GM19240 (cell line): ENCODE measurements at regions not wholly inside any gene's neighbourhood (a gene's known extent, or its start where the extent isn't known, plus 50 kb on each side); places are given as distances from the start of the nearest gene placed in this dataset.

ENCODE experiments used
- DNase-seq: peaks from one replicate; pipeline ENCODE4 v3.0.0; 2011; ENCODE audit warnings: low spot score; ENCODE audit not compliant: insufficient read length

DNA sequence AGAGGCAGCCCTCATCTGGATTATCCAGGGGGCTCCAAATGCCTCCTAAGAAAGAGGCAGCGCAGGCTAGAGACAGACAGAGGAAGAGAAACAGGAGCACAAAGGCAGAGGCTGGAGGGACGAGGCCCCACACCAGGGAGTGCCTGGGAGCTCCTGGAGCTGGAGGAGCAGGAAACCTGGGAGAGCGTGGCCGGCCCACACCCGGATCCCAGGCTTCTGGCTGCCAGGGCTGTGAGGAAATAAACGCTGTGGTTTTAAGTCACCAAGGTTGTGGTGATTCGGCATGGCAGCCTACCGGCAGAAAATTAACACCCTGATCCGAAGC, 165.5 kb downstream of the OLFM1 start:
- no peak for DNase-seq

DNA sequence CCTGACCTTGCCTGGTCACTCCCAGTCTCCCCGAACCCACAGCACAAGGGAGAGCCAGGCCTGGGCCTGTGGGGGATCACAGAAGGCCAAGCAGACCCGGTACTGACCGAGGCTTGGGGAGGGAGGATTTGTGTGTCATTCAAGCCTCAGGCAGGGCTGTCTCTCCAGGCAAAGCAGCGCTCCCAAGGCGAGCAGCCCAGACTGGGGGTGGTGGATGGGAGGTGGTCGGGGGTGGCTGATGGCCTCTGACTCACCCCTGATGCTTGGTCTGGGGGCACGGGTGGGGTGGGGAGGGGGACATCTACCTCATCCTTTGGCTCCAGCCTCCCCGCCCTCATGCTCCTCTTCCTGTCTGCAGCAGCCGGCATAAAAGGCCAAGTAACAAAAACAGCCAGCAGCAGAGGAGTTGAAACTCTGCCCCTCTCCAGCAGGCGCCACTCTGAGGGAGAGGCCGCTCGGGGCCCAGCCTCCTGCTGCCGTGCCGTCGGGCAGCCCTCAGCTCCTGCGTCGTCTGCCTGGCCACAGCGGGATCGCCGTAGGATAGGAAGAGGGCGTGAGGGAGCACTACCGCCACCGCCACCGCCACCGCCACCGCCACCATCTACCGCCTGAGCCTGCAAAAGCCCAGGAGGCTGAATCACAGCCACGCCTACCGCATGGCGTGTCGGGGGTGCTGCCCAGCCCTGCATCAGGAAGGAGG, 166.0 kb downstream of the OLFM1 start:
- DNase-seq, result no peak

DNA sequence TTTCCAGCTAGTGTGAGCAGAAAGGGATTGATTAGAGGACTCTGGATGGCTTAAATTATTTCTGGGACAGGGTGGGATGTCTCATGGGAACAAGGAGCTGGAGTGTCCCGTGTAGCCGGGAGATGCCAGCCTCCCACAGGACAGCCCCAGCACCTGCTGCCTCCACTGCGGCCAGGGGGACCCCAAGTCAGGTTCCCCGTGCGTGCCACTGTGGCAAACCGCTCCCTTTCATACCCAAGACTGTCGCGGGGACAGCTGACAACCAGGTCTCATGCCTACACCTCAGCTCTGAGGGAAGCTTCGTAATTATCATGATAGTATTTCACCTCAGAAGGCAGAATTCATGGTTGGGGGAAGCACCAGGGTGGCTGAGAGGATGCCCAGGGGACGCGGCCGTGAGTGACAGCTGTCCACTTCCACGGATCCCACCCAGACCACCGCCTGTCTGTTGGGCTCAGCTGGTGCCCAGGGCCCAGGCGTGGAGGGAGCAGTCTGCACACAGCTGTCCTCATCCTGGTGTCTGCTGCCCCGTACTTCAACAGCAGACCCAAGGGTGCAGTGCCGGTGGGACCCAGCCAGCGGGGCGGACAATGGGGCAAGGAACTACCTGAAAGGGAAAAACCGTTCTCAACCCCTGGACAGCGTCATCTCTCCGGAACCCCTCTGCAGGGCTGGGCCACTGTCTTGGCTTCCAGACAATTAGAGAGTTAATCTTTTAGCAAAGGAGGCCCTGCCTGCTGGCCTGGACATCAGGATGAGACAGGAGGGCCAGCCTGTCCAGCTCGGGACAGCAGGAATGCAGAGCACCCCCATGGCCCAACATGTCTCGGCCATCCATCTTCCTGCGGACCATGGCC, 166.9 kb downstream of the OLFM1 start:
- DNase-seq, result no peak

DNA sequence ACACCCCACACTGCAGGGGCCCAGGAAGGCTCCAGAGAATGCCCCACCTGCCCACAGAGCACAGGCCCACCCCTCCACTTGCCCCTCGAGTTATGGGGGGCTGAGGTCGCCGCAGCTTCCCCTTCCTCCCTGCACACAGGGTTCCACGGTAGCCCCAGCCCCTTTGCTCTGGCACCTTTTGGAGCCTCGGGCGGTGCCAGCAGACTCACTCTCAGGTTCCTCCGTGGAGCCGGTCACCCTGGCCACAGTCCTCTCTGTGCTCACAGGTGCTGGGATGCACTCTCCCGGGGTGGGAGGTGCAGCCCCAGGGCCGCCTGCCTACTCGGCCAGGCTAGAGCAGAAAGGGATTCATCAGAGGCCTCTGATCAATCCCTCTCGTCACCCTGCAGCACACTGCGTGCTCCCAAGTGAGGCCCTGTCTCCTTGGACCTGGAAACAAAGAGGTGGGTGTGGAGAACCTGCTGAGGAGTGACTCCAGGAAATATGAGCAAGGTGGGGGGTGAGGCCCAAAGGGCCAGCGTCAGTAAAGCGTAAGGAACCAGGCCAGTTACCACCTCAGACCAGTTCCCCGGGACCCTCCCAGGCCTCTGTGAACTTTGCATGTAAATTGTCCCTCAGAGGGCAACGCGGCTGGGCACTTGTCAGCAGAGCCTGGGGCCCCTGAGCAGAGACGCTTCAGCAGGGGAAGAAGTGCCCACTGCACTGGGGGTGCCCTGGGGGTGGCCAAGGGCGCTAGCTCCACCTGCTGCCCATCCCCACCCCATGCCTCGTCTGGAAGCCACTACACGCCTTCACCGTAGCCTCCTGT, 167.8 kb downstream of the OLFM1 start:
- no peak for DNase-seq

DNA sequence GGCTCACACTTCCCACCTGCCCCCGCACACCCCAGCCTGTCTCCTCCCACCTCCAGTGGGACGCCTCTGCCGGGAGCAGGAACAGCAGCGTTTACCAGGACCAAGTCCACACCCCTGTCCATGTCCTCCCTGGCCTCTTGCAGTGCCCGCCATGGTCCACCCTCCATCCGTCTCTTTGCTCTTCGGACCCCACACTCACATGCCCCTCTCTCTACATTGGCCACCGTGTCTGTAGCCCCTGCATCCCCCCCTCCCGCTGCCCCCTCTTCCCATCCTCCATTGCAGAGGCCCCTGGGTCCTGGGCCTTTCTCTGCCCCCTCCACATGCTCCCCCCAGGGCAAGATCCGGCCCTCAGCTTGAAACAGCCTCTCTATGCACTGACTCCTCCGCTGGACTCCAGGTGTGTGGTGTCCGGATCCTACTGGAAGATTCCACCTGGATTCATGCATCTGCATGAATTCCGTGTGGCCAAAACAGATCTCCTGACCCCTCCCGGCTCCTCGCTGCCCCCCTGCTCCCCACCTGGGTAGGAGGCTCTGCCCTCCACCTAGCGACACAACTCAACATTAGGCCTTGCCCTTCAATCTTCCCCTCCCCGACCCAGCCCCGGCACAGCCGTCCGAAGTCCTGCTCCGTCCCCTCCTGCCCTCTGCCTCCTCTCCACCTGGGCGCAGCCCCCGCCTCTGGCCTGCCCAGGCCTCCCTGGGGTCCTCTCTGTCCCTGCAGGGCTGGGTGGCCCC, 168.5 kb downstream of the OLFM1 start:
- DNase-seq, result no peak

DNA sequence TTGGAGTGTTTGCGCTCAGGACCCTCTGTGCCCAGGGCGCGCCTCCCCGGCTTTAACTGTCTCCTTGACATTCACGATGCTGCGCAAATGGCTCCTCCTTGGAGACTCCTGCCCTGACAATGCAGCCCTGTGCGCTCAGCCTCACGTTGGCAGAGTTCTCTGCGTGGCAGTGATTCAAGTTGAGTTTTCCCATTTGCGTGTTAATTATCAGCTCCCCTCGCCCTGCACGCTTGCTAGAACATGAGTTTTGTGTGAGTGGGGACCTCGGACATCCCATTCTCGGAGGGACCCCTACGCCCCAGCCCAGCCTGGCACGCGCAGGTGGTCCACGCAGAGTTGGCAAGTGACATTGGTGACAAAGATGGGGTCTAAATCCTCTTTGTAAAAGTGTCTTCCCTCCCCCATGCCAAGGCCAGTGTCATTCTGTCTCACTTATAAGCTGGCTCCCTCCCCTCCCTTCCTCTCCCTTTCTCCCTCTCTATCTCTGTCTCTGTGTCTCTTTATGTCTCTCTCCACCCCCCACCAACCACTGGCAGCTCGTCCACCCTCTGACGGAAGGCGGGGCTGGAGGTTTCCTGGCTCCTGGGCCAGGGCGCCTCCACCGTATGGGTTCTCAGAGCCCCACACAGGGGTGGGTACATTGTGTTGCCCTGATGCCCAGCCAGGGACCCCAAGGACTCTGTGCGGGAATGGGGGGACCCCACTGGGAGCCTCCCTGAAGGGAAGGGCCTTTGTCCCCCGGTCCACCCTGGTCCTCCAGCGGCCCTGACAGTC, 169.3 kb downstream of the OLFM1 start:
- no peak for DNase-seq

DNA sequence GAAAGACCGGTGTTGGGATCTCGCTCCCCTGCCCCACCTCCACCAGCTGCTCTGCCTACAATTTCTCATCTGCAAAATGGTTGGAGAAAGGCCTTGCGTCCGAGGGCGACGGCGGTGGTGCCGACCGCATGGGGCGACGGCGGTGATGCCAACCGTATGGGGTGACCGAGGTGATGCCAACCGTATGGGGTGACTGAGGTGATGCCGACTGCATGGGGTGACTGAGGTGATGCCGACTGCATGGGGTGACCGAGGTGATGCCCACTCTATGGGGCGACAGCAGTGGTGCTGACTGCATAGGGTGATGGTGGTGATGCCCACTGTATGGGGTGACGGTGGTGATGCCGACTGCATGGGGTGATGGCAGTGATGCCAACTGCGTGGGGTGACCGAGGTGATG, 171.0 kb downstream of the OLFM1 start:
- no peak for DNase-seq

DNA sequence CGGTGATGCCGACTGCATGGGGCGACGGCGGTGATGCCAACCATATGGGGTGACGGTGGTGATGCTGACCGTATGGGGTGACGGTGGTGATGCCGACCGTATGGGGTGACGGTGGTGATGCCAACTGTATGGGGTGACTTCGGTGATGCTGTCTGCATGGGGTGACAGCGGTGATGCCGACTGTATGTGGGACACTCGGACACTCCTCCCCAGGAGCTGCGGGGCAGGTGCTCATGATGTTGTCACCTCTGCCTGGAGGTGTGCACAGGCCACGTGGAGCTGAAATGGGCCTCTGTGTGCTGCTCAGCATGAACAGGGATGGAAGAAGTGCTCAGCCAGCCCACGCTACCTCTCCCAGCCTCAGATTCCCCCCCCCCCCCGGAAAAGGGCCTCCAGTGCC, 171.8 kb downstream of the OLFM1 start:
- no peak for DNase-seq

DNA sequence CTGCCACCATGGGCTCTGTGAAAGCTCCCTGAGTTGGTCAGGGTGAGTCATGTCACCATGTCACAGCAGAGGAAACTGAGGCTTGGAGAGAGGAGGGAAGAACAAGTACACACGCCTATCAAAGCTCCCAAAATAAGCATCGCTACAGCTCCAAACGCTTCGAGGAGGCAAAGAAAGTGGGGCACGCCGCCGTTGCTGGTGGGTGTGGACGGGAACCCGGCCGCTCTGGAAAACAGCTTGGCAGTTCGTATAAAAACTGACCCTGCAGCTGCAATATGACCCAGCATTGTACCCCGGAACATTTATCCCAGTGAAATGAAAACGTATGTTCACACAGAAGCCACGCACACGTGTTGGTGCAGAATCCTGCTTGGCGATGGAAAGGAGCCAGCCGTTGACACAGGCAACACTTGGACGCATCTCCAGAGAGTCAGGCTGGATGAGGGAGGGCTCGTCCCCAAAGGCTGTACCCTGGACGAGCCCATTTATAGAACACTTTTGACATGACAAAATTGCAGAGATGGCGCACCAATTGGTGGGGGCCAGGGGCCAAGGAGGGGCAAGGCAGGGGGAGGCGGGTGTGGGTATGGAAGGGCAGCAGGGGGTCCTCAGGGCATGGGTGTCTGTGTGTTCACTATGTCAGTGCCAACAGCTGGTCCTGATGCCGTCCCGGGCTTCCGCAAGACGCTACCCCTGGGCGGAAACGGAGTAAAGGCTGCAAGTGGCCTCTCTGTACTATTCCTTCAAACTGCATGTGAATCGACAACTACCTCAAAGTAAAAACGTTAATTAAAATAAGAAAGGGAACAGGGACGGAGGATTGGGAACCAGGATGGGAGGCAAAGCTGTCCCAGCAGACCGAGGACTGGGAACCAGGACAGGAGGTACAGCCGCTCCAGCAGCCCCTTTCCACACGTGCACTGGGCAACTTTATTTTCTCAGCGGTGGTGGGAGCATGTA, 173.0 kb downstream of the OLFM1 start:
- DNase-seq, result no peak

DNA sequence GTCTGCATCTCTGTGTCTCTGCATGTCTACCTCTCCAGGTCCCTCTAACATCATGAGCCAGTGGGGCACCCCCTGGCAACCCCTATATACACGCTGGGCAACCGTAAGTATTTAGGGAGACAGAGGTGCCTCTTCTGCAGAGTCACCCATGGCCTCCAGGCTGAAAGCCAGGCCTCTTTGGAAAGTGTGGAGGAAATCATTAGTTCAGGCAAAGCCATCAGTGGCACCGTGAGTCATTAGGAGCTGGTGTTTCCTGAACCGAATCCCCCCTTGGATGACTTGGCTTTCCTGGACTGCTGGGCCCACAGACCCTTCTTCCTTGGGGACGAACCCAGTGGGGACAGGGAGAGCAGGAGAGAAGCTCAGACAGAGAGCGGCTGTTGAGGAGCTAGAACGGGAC, 174.8 kb downstream of the OLFM1 start:
- no peak for DNase-seq

DNA sequence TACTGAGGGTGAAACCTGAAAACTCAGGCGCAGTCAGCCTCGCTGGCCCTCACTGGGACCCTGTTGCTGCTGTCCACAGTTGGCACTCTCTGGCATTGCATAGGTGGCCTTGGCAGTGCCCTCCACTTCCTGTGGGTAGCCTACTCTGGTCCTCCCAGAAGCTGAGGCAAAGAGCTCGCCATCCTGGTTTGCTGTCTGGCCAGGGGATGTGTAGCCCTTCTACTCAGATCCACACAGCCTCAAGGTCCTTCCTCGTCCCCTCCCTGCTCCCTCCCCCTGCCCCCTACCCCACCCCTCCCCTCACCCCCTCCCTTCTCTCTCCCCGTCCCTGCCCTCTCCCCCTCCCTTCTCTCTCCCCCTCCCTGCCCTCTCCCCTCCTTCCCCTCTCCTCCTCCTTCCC, 176.0 kb downstream of the OLFM1 start:
- DNase-seq, result no peak

DNA sequence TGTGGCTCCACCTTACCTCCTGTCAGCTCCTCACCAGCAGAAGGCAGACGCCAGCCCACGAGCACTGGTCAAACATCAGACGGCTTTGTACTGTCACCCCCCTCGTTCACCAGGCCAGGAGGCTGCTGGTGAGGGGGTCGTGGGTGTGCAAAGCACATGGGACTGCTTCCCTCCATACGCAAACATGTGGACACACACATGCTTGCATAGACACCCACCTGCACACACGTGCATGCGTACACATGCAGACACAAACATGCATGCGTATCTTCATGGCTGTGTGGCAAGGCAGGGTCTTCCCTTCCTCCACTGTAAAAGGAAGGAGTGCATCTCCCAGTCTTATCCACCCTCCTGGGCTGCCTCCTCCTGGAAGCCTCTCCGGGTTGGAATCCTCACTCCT, 178.5 kb downstream of the OLFM1 start:
- no peak for DNase-seq

DNA sequence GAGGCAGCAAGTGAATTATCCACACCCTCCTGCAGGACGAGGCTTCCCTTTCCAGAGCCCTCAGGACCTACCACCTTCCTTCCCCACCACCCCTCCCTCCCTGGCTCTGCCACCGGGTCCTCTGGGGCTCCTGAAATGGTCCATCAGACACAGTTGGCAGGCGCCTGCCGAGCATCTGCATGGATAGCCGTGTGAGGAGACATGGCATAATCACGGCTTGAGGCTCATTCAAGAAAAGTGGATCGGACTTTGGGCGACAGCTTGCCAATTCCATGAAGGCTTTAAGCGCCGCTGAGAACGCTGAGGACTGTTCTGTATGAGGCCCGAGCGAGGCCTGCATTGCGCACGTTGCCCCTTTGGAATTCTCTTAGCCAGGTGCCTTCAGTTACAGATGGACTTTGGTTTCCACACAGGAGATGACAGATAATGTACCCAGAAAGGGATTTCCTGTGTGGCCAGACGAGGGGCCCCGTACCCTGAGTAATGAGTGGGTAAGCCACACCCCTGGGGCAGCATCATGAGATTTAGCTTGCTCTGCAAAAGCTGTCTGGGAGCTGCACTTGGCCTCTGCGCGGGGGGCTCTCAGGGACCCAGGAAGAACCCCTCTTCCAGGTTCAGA, 179.8 kb downstream of the OLFM1 start:
- no peak for DNase-seq

DNA sequence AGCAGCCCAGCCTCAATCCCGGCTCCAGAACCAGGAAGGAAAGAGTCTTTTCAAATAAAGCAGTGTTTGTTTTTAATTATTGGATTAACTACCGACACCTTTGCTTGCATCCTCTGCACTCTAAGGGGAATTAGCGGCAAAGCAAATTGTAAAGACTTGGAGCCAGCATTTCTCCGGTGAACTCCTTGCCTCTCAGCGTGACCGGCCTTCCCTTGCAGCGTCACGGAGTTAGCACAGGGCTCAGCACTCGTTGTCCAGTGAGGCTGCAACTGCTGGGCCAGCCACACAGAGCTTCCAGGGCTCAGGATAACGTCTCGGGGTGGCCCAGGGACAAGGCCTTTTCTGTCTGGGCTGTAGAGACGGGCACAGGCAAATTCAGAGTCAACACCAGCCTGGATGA, 180.6 kb downstream of the OLFM1 start:
- no peak for DNase-seq

DNA sequence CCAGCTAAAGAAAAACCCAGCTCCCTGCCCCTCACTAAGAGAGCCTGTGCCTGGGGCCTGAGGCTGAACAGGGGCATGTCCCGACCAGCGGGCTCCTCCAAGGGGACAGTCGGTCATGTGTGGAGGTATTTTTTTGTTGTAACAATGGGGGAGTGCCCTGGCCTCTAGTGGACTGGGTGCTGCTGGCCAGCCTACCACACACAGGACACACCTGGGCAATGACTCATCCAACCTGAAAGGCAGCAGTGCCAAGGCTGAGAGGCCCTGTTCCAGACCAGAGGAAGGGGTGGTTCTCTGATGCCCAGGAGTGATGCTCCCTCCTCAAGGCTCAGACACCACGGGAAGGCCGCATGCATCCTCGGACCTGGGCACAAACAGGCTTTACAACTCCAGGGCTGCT, 181.5 kb downstream of the OLFM1 start:
- no peak for DNase-seq

DNA sequence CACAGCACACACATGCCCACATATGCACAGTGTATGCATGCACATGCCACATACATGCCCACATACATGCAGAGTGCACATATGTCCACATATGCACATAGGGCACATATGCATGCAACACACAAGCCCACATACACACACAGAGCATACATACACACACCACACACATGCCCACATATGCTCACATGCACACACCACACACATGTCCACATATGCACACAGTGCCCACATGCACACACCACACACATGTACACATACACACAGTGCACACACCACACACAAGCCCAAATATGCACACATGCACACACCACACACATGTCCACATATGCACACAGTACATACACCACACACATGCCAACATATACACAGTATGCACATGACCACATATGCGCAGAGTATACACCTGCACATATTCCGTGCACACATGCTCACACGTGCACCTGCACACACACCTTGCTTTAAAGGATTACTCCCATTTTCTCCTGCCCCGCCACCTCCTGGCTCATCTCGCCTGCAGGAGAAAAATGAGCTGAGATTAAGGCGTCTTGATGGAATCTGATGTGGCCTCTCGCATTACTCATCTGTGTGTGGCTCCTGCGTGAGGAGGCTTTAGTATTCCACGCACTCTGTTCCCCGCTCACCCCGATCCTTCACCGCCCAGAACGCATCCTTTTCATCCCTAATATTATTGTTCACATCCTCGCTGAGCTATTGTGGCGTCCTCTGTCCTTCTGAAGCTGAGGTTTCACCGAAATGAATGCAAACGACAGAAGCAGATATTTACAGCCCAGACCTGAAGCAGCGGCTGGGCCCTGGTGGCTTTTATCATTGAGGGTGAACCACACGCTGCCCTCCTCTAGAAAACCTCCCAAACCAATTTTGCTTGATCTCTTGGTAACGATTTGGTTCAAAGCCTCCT, 182.7 kb downstream of the OLFM1 start:
- no peak for DNase-seq

DNA sequence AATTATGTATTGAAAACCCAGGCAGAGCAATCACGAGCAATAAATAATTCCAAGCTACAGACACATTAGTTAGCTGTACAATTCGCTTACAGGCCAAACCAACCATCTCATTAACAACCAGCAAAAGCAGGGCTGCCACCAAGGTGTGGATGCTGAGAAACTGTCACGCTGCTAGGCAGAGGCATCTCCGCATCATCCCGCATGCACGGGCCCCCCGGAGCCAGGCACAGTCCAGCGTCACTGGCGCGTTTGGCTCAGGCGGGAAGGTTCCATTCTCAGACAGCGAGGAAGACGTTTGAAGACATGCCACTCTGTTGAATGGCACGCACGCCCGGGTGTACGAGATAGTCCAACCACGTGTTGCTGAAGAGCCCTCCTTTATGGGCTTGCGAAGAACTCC, 184.0 kb downstream of the OLFM1 start:
- DNase-seq, result no peak

DNA sequence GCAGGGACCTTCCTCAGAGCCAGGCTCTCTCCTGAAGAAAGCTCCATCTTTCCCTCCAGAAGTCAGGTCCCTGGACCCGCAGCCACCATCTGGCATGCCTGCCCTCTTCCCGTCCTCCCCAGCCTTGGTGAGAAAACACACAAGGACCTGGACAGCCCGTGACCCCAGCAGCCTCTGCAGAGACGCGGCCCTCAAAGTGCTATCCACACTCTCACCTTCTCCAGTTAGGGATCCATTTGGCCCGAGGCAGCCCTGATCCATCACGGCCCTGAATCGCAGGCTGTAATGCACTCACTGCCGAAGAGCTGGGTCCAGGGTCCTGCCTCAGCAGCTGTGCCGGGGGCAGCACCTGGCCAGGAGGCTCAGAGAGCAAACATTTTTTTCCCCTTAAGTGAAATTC, 185.1 kb downstream of the OLFM1 start:
- DNase-seq, result no peak
